C4-2B (cell line): ENCODE measurements at regions not wholly inside any gene's neighbourhood (a gene's known extent, or its start where the extent isn't known, plus 50 kb on each side); places are given as distances from the start of the nearest gene placed in this dataset.
"Not testable (repeated sequence)": the region's sequence is repeated elsewhere in the genome, so short reads cannot be mapped to it uniquely, and the experiment has no call there.

Source experiments
- H3K27ac ChIP-seq: fragments of 450-650 bp; 2 replicates; pipeline ENCODE4 v1.5.1; 2017
- CTCF ChIP-seq: fragments of 450-650 bp; conservative IDR thresholded peaks from 2 replicates; pipeline ENCODE4 v1.5.1; 2017; ENCODE audit warnings: mild to moderate bottlenecking
- ZFX ChIP-seq: fragments of 450-650 bp; IDR thresholded peaks from 2 replicates; pipeline ENCODE4 v1.6.1; 2017

- no peak overlapping the region for H3K27ac ChIP-seq
- no peak for TF ChIP-seq CTCF
- no peak for TF ChIP-seq ZFX
These were observed 354.0 kb downstream of the ZNF326 start for GRCh38 chr1:90348934-90349333.

DNA sequence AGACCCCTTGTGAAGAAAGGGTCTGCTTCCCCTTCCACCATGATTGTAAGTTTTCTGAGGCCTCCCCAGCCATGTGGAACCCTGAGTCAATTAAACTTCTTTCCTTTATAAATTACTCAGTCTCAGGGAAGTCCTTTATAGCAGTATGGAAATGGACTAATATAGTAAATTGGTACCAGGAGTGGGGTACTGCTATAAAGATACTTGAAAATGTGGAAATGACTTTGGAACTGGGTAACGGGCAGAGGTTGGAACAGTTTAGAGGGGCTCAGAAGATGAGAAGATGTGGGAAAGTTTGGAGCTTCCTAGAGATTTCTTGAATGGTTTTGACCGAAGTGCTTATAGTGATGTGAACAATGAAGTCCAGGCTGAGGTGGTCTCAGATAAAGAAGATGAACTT, 353.5 kb downstream of the ZNF326 start:
- H3K27ac ChIP-seq = not testable (repeated sequence)

- no peak for TF ChIP-seq ZFX
- TF ChIP-seq CTCF = no peak
- no peak overlapping the region for H3K27ac ChIP-seq
These were observed 352.5 kb downstream of the ZNF326 start for GRCh38 chr1:90347366-90347765.

GRCh38 chr1:90346757-90347156, 351.8 kb downstream of the ZNF326 start:
- no peak overlapping the region for H3K27ac ChIP-seq
- TF ChIP-seq ZFX (no peak), CTCF (no peak)

DNA sequence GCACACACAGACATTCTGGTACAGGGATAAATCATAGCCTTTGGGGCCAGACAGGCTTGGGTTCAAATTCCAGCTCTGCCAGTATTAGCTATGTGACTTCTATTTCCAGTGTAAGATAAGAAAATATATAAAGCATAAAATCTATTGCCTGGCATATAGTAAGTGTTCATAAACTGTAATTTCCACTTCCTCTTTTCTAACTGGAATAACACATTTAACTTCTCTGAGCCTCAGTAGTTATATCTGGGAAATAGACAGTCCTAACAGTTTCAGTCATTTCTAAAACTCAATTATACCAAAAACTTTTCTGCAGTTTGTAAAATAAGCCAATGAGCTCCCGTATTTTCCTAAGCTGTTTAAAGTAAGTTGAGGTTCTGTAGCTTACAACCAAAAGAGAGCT, 351.4 kb downstream of the ZNF326 start:
- TF ChIP-seq CTCF (no peak), ZFX (no peak)
- H3K27ac ChIP-seq = no peak overlapping the region

GRCh38 chr1:90344963-90345730, 350.2 kb downstream of the ZNF326 start:
- no peak overlapping the region for H3K27ac ChIP-seq

GRCh38 chr1:90341516-90341915, 346.6 kb downstream of the ZNF326 start:
- H3K27ac ChIP-seq = no peak overlapping the region
- TF ChIP-seq CTCF (no peak), ZFX (no peak)

More at GRCh38 chr1:90344963-90345730, 350.2 kb downstream of the ZNF326 start:
- TF ChIP-seq CTCF (no peak), ZFX (no peak)

DNA sequence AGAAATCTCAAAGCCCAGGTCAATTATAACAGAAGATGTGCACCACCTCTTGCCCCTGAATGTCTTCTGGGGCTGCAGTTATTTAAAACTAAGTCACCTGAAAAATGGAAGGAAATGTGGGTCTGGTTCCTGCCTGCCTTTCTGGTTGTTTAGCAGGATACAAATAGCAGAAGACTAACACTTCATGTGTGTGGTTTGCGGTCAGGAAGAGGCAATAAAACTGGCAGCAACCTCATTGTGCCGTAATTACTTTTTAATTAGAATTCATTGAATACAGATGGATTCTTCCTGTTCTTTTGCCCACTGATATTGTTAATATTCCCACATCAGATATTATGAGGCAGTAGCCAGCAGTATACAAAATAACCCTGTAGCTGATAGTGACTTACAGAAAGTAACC, 345.7 kb downstream of the ZNF326 start:
- H3K27ac ChIP-seq = no peak overlapping the region
- TF ChIP-seq CTCF (no peak), ZFX (no peak)
